ENCODE measurements at regions not wholly inside any gene's neighbourhood (a gene's known extent, or its start where the extent isn't known, plus 50 kb on each side); places are given as distances from the start of the nearest gene placed in this dataset.
"Not testable (repeated sequence)": the region's sequence is repeated elsewhere in the genome, so short reads cannot be mapped to it uniquely, and the experiment has no call there.

GRCh38 chr11:13160346-13160745, 117.2 kb upstream of the BMAL1 start:
- no peaks in the 10 kb centered on the region for H3K9me3 Mint-ChIP-seq
- no peak overlapping the region for H3K27ac Mint-ChIP-seq
- H3K4me1 Mint-ChIP-seq (ENCODE audit: low read depth): peaks cover 3% of the 10 kb centered on the region
- no peaks in the 10 kb centered on the region for H3K36me3 Mint-ChIP-seq (ENCODE audit: low read depth)
- H3K4me3 Mint-ChIP-seq: no peak overlapping the region
- peaks cover 39% of the 10 kb centered on the region for H3K27me3 Mint-ChIP-seq
- DNase-seq: no peak

- H3K9me3 Mint-ChIP-seq: no peaks in the 10 kb centered on the region
- H3K27ac Mint-ChIP-seq: no peak overlapping the region
- peaks cover 39% of the 10 kb centered on the region for H3K27me3 Mint-ChIP-seq
- DNase-seq: no peak
- H3K4me1 Mint-ChIP-seq (ENCODE audit: low read depth): peaks cover 3% of the 10 kb centered on the region
- no peaks in the 10 kb centered on the region for H3K36me3 Mint-ChIP-seq (ENCODE audit: low read depth)
- no peak overlapping the region for H3K4me3 Mint-ChIP-seq
These were observed 116.8 kb upstream of the BMAL1 start for GRCh38 chr11:13160806-13161205.

- Mint-ChIP-seq H3K27ac (no peak overlapping the region), H3K9me3 (no peaks in the 10 kb centered on the region), H3K4me3 (no peak overlapping the region), H3K4me1 (ENCODE audit: low read depth) (no peaks in the 10 kb centered on the region), H3K27me3 (peaks cover 30% of the 10 kb centered on the region), H3K36me3 (ENCODE audit: low read depth) (no peaks in the 10 kb centered on the region)
- DNase-seq: no peak
These were observed 114.4 kb upstream of the BMAL1 start for GRCh38 chr11:13163158-13163557.

- no peaks in the 10 kb centered on the region for H3K4me1 Mint-ChIP-seq (ENCODE audit: low read depth)
- H3K4me3 Mint-ChIP-seq: no peak overlapping the region
- no peaks in the 10 kb centered on the region for H3K36me3 Mint-ChIP-seq (ENCODE audit: low read depth)
- H3K9me3 Mint-ChIP-seq: no peaks in the 10 kb centered on the region
- H3K27me3 Mint-ChIP-seq: peaks cover 12% of the 10 kb centered on the region
- no peak for DNase-seq
- H3K27ac Mint-ChIP-seq: no peak overlapping the region
These were observed 111.6 kb upstream of the BMAL1 start for GRCh38 chr11:13166036-13166435.

GRCh38 chr11:13168271-13168670, 109.3 kb upstream of the BMAL1 start:
- no peaks in the 10 kb centered on the region for H3K4me1 Mint-ChIP-seq (ENCODE audit: low read depth)
- no peaks in the 10 kb centered on the region for H3K9me3 Mint-ChIP-seq
- no peak for DNase-seq
- no peaks in the 10 kb centered on the region for H3K36me3 Mint-ChIP-seq (ENCODE audit: low read depth)
- H3K27me3 Mint-ChIP-seq: peaks cover 17% of the 10 kb centered on the region
- no peak overlapping the region for H3K4me3 Mint-ChIP-seq
- H3K27ac Mint-ChIP-seq: no peak overlapping the region

GRCh38 chr11:13169709-13170108, 107.9 kb upstream of the BMAL1 start:
- Mint-ChIP-seq H3K27me3 (peaks cover 17% of the 10 kb centered on the region), H3K36me3 (ENCODE audit: low read depth) (no peaks in the 10 kb centered on the region), H3K4me3 (no peak overlapping the region), H3K9me3 (no peaks in the 10 kb centered on the region), H3K27ac (no peak overlapping the region), H3K4me1 (ENCODE audit: low read depth) (no peaks in the 10 kb centered on the region)
- DNase-seq: no peak

- H3K9me3 Mint-ChIP-seq: no peaks in the 10 kb centered on the region
- H3K27me3 Mint-ChIP-seq: peaks cover 17% of the 10 kb centered on the region
- no peaks in the 10 kb centered on the region for H3K4me1 Mint-ChIP-seq (ENCODE audit: low read depth)
These were observed 103.5 kb upstream of the BMAL1 start for GRCh38 chr11:13174090-13174489.

GRCh38 chr11:13183094-13183825, 94.3 kb upstream of the BMAL1 start:
- H3K36me3 Mint-ChIP-seq (ENCODE audit: low read depth): peaks cover under 1% of the 10 kb centered on the region
- no peak overlapping the region for H3K27ac Mint-ChIP-seq
- DNase-seq: no peak
- peaks cover 7% of the 10 kb centered on the region for H3K4me1 Mint-ChIP-seq (ENCODE audit: low read depth)
- H3K9me3 Mint-ChIP-seq: peaks cover 6% of the 10 kb centered on the region
- peaks cover 18% of the 10 kb centered on the region for H3K27me3 Mint-ChIP-seq
- H3K4me3 Mint-ChIP-seq: no peak overlapping the region

More at GRCh38 chr11:13174090-13174489, 103.5 kb upstream of the BMAL1 start:
- H3K36me3 Mint-ChIP-seq (ENCODE audit: low read depth): no peaks in the 10 kb centered on the region
- no peak overlapping the region for H3K4me3 Mint-ChIP-seq
- no peak overlapping the region for H3K27ac Mint-ChIP-seq
- no peak for DNase-seq

GRCh38 chr11:13183826-13184196, 93.8 kb upstream of the BMAL1 start:
- Mint-ChIP-seq H3K36me3 (ENCODE audit: low read depth) (peaks cover 3% of the 10 kb centered on the region), H3K4me1 (ENCODE audit: low read depth) (peaks cover 7% of the 10 kb centered on the region), H3K27ac (no peak overlapping the region), H3K4me3 (no peak overlapping the region), H3K9me3 (peaks cover 11% of the 10 kb centered on the region), H3K27me3 (peaks cover 21% of the 10 kb centered on the region)
- no peak for DNase-seq

- Mint-ChIP-seq H3K36me3 (ENCODE audit: low read depth) (peaks cover 3% of the 10 kb centered on the region), H3K9me3 (peaks cover 13% of the 10 kb centered on the region), H3K4me3 (no peak overlapping the region), H3K27me3 (peaks cover 19% of the 10 kb centered on the region), H3K4me1 (ENCODE audit: low read depth) (peaks cover 7% of the 10 kb centered on the region), H3K27ac (no peak overlapping the region)
- no peak for DNase-seq
These were observed 93.2 kb upstream of the BMAL1 start for GRCh38 chr11:13184295-13184794.

- Mint-ChIP-seq H3K4me3 (no peak overlapping the region), H3K36me3 (ENCODE audit: low read depth) (peaks cover 3% of the 10 kb centered on the region), H3K27ac (no peak overlapping the region), H3K27me3 (peaks cover 25% of the 10 kb centered on the region), H3K4me1 (ENCODE audit: low read depth) (peaks cover 6% of the 10 kb centered on the region), H3K9me3 (peaks cover 14% of the 10 kb centered on the region)
- no peak for DNase-seq
These were observed 89.4 kb upstream of the BMAL1 start for GRCh38 chr11:13188179-13188578.

- Mint-ChIP-seq H3K4me3 (no peak overlapping the region), H3K4me1 (ENCODE audit: low read depth) (no peaks in the 10 kb centered on the region), H3K9me3 (peaks cover 14% of the 10 kb centered on the region), H3K27ac (no peak overlapping the region), H3K27me3 (peaks cover 25% of the 10 kb centered on the region), H3K36me3 (ENCODE audit: low read depth) (peaks cover 3% of the 10 kb centered on the region)
- no peak for DNase-seq
These were observed 87.8 kb upstream of the BMAL1 start for GRCh38 chr11:13189561-13190426.

GRCh38 chr11:13193613-13194012, 84.0 kb upstream of the BMAL1 start:
- Mint-ChIP-seq H3K9me3 (peaks cover 21% of the 10 kb centered on the region), H3K36me3 (ENCODE audit: low read depth) (no peaks in the 10 kb centered on the region)

GRCh38 chr11:13197374-13197773, 80.2 kb upstream of the BMAL1 start:
- H3K36me3 Mint-ChIP-seq (ENCODE audit: low read depth); DNase-seq; H3K27me3 Mint-ChIP-seq; H3K4me3 Mint-ChIP-seq; H3K4me1 Mint-ChIP-seq (ENCODE audit: low read depth); H3K27ac Mint-ChIP-seq: not testable (repeated sequence)
- H3K9me3 Mint-ChIP-seq: peaks cover 17% of the 10 kb centered on the region

More at GRCh38 chr11:13193613-13194012, 84.0 kb upstream of the BMAL1 start:
- no peak overlapping the region for H3K4me3 Mint-ChIP-seq
- H3K27ac Mint-ChIP-seq: no peak overlapping the region
- no peak for DNase-seq
- peaks cover 23% of the 10 kb centered on the region for H3K27me3 Mint-ChIP-seq
- H3K4me1 Mint-ChIP-seq (ENCODE audit: low read depth): no peaks in the 10 kb centered on the region

- H3K27ac Mint-ChIP-seq: no peak overlapping the region
- no peaks in the 10 kb centered on the region for H3K9me3 Mint-ChIP-seq
- peaks cover 44% of the 10 kb centered on the region for H3K4me1 Mint-ChIP-seq (ENCODE audit: low read depth)
- H3K27me3 Mint-ChIP-seq: no peaks in the 10 kb centered on the region
- no peak for DNase-seq
- no peak overlapping the region for H3K4me3 Mint-ChIP-seq
- H3K36me3 Mint-ChIP-seq (ENCODE audit: low read depth): no peaks in the 10 kb centered on the region
These were observed 72.1 kb upstream of the BMAL1 start for GRCh38 chr11:13205486-13205885.
